HCT116 (cell line): ENCODE measurements at regions not wholly inside any gene's neighbourhood (a gene's known extent, or its start where the extent isn't known, plus 50 kb on each side); places are given as distances from the start of the nearest gene placed in this dataset.

ENCODE experiments used
- ATAC-seq: fragments of 200-7000 bp; cut with Tn5 transposase; 2 replicates; pipeline ENCODE4 v1.9.1; 2020; ENCODE audit warnings: mild to moderate bottlenecking, moderate library complexity
- BruUV-seq: library from RNA; stranded (reverse); fragments of 400-500 nt; replicated peaks from 2 replicates; lab custom pipeline; 2021; lab: Mats Ljungman, UMichigan
- CTCF ChIA-PET: fragments of 300-600 bp; sonication (Branson Sonifier 250); formaldehyde crosslinking; loops from one replicate; lab custom pipeline; 2021; ENCODE audit warnings: antibody characterized with exemption; lab: Charles Lee
- POLR2A ChIA-PET: fragments of 300-600, 350-600 bp; sonication (Branson Sonifier 250); formaldehyde crosslinking; loops from one replicate; lab custom pipeline; 2021; ENCODE audit warnings: antibody characterized with exemption; lab: Charles Lee
- RAD21 ChIA-PET, 2 experiments: fragments of 300-600 bp; sonication (Branson Sonifier 250); formaldehyde crosslinking; loops; one replicate each; lab custom pipeline; 2023; ENCODE audit warnings: low total read pairs in 2 of 2; ENCODE audit not compliant: uncharacterized antibody in 2 of 2, unreplicated experiment in 2 of 2, low non-redundant PET in 1 of 2; lab: Charles Lee
- DNase-seq: peaks from one replicate; pipeline ENCODE4 v3.0.0-alpha.2; 2010; ENCODE audit warnings: low read depth, low spot score
- H2AFZ ChIP-seq: fragments of 200-600 bp; shearing (Covaris generic), sonication (generic); 2 replicates; pipeline ENCODE4 v1.6.1; 2017; ENCODE audit warnings: low read depth, mixed run types, mixed read lengths, antibody characterized with exemption, low read length; ENCODE audit not compliant: poor library complexity, severe bottlenecking
- H3K27ac ChIP-seq: 2 replicates; pipeline ENCODE4 v1.5.1; 2012; ENCODE audit warnings: low read depth, low read length
- H3K27me3 ChIP-seq: fragments of 200-600 bp; sonication (generic); 2 replicates; pipeline ENCODE4 v1.6.1; 2016; ENCODE audit warnings: mixed run types, low read length, mixed read lengths; ENCODE audit not compliant: insufficient read depth
- H3K36me3 ChIP-seq, 2 experiments: fragments of 200-500 bp in 1 of 2; fragments of 200-600 bp in 1 of 2; sonication (Bioruptor generic) in 1 of 2; sonication (generic) in 1 of 2; 2 replicates each; pipeline versions ENCODE4 v1.5.1 to v1.6.1; 2014 to 2016; ENCODE audit warnings: low read length in 2 of 2, inconsistent platforms in 1 of 2, mixed read lengths in 1 of 2, mixed run types in 1 of 2; ENCODE audit not compliant: insufficient read depth in 2 of 2, control insufficient read depth in 1 of 2
- H3K4me1 ChIP-seq, 2 experiments: fragments of 200-600 bp in 1 of 2; sonication (generic) in 1 of 2; 2 replicates each; pipeline versions ENCODE4 v1.5.1 to v1.6.1; 2012 to 2017; ENCODE audit warnings: low read length in 2 of 2, inconsistent platforms in 1 of 2, mild to moderate bottlenecking in 1 of 2, mixed read lengths in 1 of 2, mixed run types in 1 of 2, moderate library complexity in 1 of 2; ENCODE audit not compliant: insufficient read depth in 2 of 2, control insufficient read depth in 1 of 2
- H3K4me2 ChIP-seq: fragments of 200-600 bp; sonication (generic); 2 replicates; pipeline ENCODE4 v1.6.1; 2017; ENCODE audit warnings: mixed run types, low read length, mixed read lengths
- H3K4me3 ChIP-seq, 2 experiments: fragments of 200-600 bp in 1 of 2; sonication (generic) in 1 of 2; replicated peaks in 1 of 2; 2 replicates each; pipeline ENCODE4 v1.5.1; 2011 to 2016; ENCODE audit warnings: low read length in 2 of 2, control low read depth in 1 of 2, low read depth in 1 of 2, mild to moderate bottlenecking in 1 of 2, mixed read lengths in 1 of 2, mixed run types in 1 of 2
- H3K79me2 ChIP-seq: fragments of 200-600 bp; sonication (generic); 2 replicates; pipeline ENCODE4 v1.6.1; 2017; ENCODE audit warnings: mild to moderate bottlenecking, mixed run types, low read length, moderate library complexity, mixed read lengths; ENCODE audit not compliant: insufficient read depth
- H3K9ac ChIP-seq: fragments of 200-600 bp; sonication (generic); 2 replicates; pipeline ENCODE4 v1.6.1; 2016; ENCODE audit warnings: low read length, mixed read lengths
- H3K9me2 ChIP-seq: fragments of 200-600 bp; sonication (generic), shearing (Covaris generic); 2 replicates; pipeline ENCODE4 v1.6.1; 2017; ENCODE audit warnings: mixed run types, mild to moderate bottlenecking, moderate library complexity; ENCODE audit not compliant: insufficient read depth
- H3K9me3 ChIP-seq, 2 experiments: fragments of 200-500 bp in 1 of 2; fragments of 200-600 bp in 1 of 2; sonication (Bioruptor generic) in 1 of 2; sonication (generic) in 1 of 2; 2 replicates each; pipeline ENCODE4 v1.6.1; 2014 to 2017; ENCODE audit warnings: low read length in 2 of 2, mixed read lengths in 2 of 2, inconsistent platforms in 1 of 2, low read depth in 1 of 2, mild to moderate bottlenecking in 1 of 2, mixed run types in 1 of 2, moderate library complexity in 1 of 2; ENCODE audit not compliant: control insufficient read depth in 1 of 2, insufficient read depth in 1 of 2
- H4K20me1 ChIP-seq: fragments of 200-600 bp; sonication (generic), shearing (Covaris generic); 2 replicates; pipeline ENCODE4 v1.6.1; 2017; ENCODE audit warnings: mixed run types, mild to moderate bottlenecking, moderate library complexity; ENCODE audit not compliant: insufficient read depth
- ATF3 ChIP-seq: IDR thresholded peaks from 2 replicates; pipeline ENCODE4 v1.6.1; 2012
- CBX3 ChIP-seq: IDR thresholded peaks from 2 replicates; pipeline ENCODE4 v1.6.1; 2012; ENCODE audit warnings: low read depth
- CTCF ChIP-seq, 3 experiments: fragments of 200-600 bp in 1 of 3; sonication (generic) in 1 of 3; IDR thresholded peaks in 2 of 3; conservative IDR thresholded peaks in 1 of 3; 2 replicates each; pipeline ENCODE4 v1.5.1; 2012 to 2017; ENCODE audit warnings: low read depth in 2 of 3, low read length in 2 of 3, antibody characterized with exemption in 1 of 3, borderline replicate concordance in 1 of 3, control low read depth in 1 of 3, mild to moderate bottlenecking in 1 of 3, mixed read lengths in 1 of 3, mixed run types in 1 of 3, moderate library complexity in 1 of 3; ENCODE audit not compliant: insufficient read depth in 1 of 3
- EGR1 ChIP-seq: IDR thresholded peaks from 2 replicates; pipeline ENCODE4 v1.6.1; 2012; ENCODE audit warnings: low read depth
- ELF1 ChIP-seq: IDR thresholded peaks from 2 replicates; pipeline ENCODE4 v1.6.1; 2012; ENCODE audit warnings: low read depth, borderline replicate concordance
- EZH2 ChIP-seq: fragments of 200-600 bp; sonication (generic); IDR thresholded peaks from 2 replicates; pipeline ENCODE4 v1.6.1; 2017; ENCODE audit warnings: antibody characterized with exemption, mixed run types
- EZH2phosphoT487 ChIP-seq: fragments of 200-600 bp; IDR thresholded peaks from 2 replicates; pipeline ENCODE4 v1.6.1; 2018; ENCODE audit warnings: antibody characterized with exemption, borderline replicate concordance
- JUND ChIP-seq: IDR thresholded peaks from 2 replicates; pipeline ENCODE4 v1.6.1; 2012
- MAX ChIP-seq: IDR thresholded peaks from 2 replicates; pipeline ENCODE4 v1.6.1; 2012
- POLR2A ChIP-seq: IDR thresholded peaks from 2 replicates; pipeline ENCODE4 v1.7.0; 2011; ENCODE audit warnings: borderline replicate concordance; ENCODE audit not compliant: insufficient read depth, insufficient read length; ENCODE audit errors: extremely low read depth
- RAD21 ChIP-seq: IDR thresholded peaks from 2 replicates; pipeline ENCODE4 v1.6.1; 2012; ENCODE audit warnings: low read depth, mild to moderate bottlenecking
- SIN3A ChIP-seq: IDR thresholded peaks from 2 replicates; pipeline ENCODE4 v1.6.1; 2012; ENCODE audit warnings: low read depth
- SP1 ChIP-seq: IDR thresholded peaks from 2 replicates; pipeline ENCODE4 v1.6.1; 2012; ENCODE audit warnings: low read depth
- SRF ChIP-seq: IDR thresholded peaks from 2 replicates; pipeline ENCODE4 v1.6.1; 2012; ENCODE audit warnings: low read depth
- TCF7L2 ChIP-seq: IDR thresholded peaks from 2 replicates; pipeline ENCODE4 v1.7.0; 2011; ENCODE audit warnings: borderline replicate concordance, inconsistent platforms; ENCODE audit not compliant: insufficient read depth, insufficient read length; ENCODE audit errors: extremely low read depth
- YY1 ChIP-seq: IDR thresholded peaks from 2 replicates; pipeline ENCODE4 v1.6.1; 2011; ENCODE audit warnings: low read length, low read depth, moderate library complexity, mild to moderate bottlenecking; ENCODE audit not compliant: insufficient replicate concordance; ENCODE audit errors: extremely low read depth
- ZFX ChIP-seq: fragments of 450-650 bp; IDR thresholded peaks from 2 replicates; pipeline ENCODE4 v1.6.1; 2017
- ZNF274 ChIP-seq: fragments of 200-500 bp; sonication (Bioruptor generic); IDR thresholded peaks from 2 replicates; pipeline ENCODE4 v1.6.1; 2014; ENCODE audit warnings: mild to moderate bottlenecking, low read depth, low read length, inconsistent platforms
- intact Hi-C: fragments of 100-400 bp; cut with micrococcal nuclease; formaldehyde crosslinking; loops from 2 replicates; pipeline ENCODE4 v1.10.0; 2022

- intact Hi-C loops, result no loop called here
- Histone ChIP-seq H3K4me3 (no peak overlapping the region), H3K79me2 (no peaks in the 10 kb centered on the region), H3K9me3 (no peaks in the 10 kb centered on the region; a peak in 1 of 4 replicates), H3K27me3 (no peaks in the 10 kb centered on the region), H3K9me2 (no peaks in the 10 kb centered on the region), H2AFZ (no peak overlapping the region), H3K27ac (no peak overlapping the region), H3K9ac (no peak overlapping the region), H3K4me2 (no peak overlapping the region), H3K4me1 (no peaks in the 10 kb centered on the region), H3K36me3 (no peaks in the 10 kb centered on the region), H4K20me1 (no peaks in the 10 kb centered on the region)
- TF ChIP-seq CBX3 (no peak), TCF7L2 (no peak), JUND (no peak), EGR1 (no peak), YY1 (no peak), SP1 (no peak), ZFX (no peak), SIN3A (no peak), ELF1 (no peak), EZH2phosphoT487 (no peak), CTCF (IDR thresholded peaks at IDR 0.05 in 2 of 3, conservative IDR thresholded peaks at IDR 0.05 in 1 of 3; ENCODE audit: borderline replicate concordance in 1 of 3, insufficient read depth in 1 of 3, low read depth in 2 of 3, low read length in 2 of 3) (no peak), POLR2A (no peak), SRF (no peak), MAX (no peak), EZH2 (no peak), RAD21 (no peak), ZNF274 (no peak), ATF3 (no peak)
- CTCF ChIA-PET, result no interaction called here
- POLR2A ChIA-PET, result no interaction called here
- ATAC-seq, result no peak
- RAD21 ChIA-PET, result no interaction called here
- no peak for DNase-seq
- no TSS peak for BruUV-seq
Measured at GRCh38 chr2:105154119-105154818, 87.3 kb upstream of the GPR45 start.
